Fibroblast of mammary gland (primary cell): ENCODE measurements at regions not wholly inside any gene's neighbourhood (a gene's known extent, or its start where the extent isn't known, plus 50 kb on each side); places are given as distances from the start of the nearest gene placed in this dataset.

Experiments
- DNase-seq: peaks from one replicate; pipeline ENCODE4 v3.0.0-alpha.2; 2010; ENCODE audit warnings: low read depth
- H3K4me3 ChIP-seq: 2 replicates; pipeline ENCODE4 v1.5.1; 2011; ENCODE audit warnings: low read depth, mild to moderate bottlenecking, low read length, moderate library complexity; ENCODE audit not compliant: control insufficient read depth
- CTCF ChIP-seq: conservative IDR thresholded peaks from 2 replicates; pipeline ENCODE4 v1.5.1; 2011; ENCODE audit warnings: low read depth, low read length, inconsistent platforms; ENCODE audit not compliant: control insufficient read depth, insufficient read depth

GRCh38 chr1:37112430-37112829, 78.1 kb upstream of the GRIK3 start:
- no peak overlapping the region for H3K4me3 ChIP-seq
- DNase-seq: no peak
- no peak for TF ChIP-seq CTCF

- DNase-seq: no peak
- no peak overlapping the region for H3K4me3 ChIP-seq
- TF ChIP-seq CTCF: no peak
Measured at GRCh38 chr1:37113285-37113997, 79.1 kb upstream of the GRIK3 start.

GRCh38 chr1:37118790-37119189, 84.5 kb upstream of the GRIK3 start:
- no peak overlapping the region for H3K4me3 ChIP-seq
- TF ChIP-seq CTCF: no peak

GRCh38 chr1:37120279-37120678, 86.0 kb upstream of the GRIK3 start:
- TF ChIP-seq CTCF: no peak
- no peak overlapping the region for H3K4me3 ChIP-seq
- DNase-seq: no peak

More at GRCh38 chr1:37118790-37119189, 84.5 kb upstream of the GRIK3 start:
- DNase-seq: no peak

GRCh38 chr1:37123276-37124115, 89.2 kb upstream of the GRIK3 start:
- DNase-seq: peak; percentile 5
- H3K4me3 ChIP-seq: no peak overlapping the region
- no peak for TF ChIP-seq CTCF

- DNase-seq: no peak
- TF ChIP-seq CTCF: no peak
- no peak overlapping the region for H3K4me3 ChIP-seq
Measured at GRCh38 chr1:37124501-37124900, 90.2 kb upstream of the GRIK3 start.
